Ishikawa (cell line): ENCODE measurements at regions not wholly inside any gene's neighbourhood (a gene's known extent, or its start where the extent isn't known, plus 50 kb on each side); places are given as distances from the start of the nearest gene placed in this dataset.

Experiments used
- EGR1 ChIP-seq: IDR thresholded peaks from 2 replicates; pipeline ENCODE4 v1.6.1; 2012
- EP300 ChIP-seq: IDR thresholded peaks from 2 replicates; pipeline ENCODE4 v1.6.1; 2012; ENCODE audit warnings: borderline replicate concordance
- MAX ChIP-seq: IDR thresholded peaks from 2 replicates; pipeline ENCODE4 v1.6.1; 2012
- RAD21 ChIP-seq: IDR thresholded peaks from 2 replicates; pipeline ENCODE4 v1.6.1; 2012; ENCODE audit warnings: low read depth
- TAF1 ChIP-seq: IDR thresholded peaks from 2 replicates; pipeline ENCODE4 v1.6.1; 2012; ENCODE audit warnings: low read depth, mild to moderate bottlenecking
- TEAD4 ChIP-seq: IDR thresholded peaks from 2 replicates; pipeline ENCODE4 v1.6.1; 2012
- YY1 ChIP-seq: IDR thresholded peaks from 2 replicates; pipeline ENCODE4 v1.6.1; 2012; ENCODE audit warnings: low read depth
- ZBTB7A ChIP-seq: IDR thresholded peaks from 2 replicates; pipeline ENCODE4 v1.6.1; 2012; ENCODE audit warnings: low read depth
- TF ChIP-seq, protein P1 (sequence below): IDR thresholded peaks from 2 replicates; pipeline ENCODE4 v1.6.1; 2012; ENCODE audit warnings: low read depth, mild to moderate bottlenecking

DNA sequence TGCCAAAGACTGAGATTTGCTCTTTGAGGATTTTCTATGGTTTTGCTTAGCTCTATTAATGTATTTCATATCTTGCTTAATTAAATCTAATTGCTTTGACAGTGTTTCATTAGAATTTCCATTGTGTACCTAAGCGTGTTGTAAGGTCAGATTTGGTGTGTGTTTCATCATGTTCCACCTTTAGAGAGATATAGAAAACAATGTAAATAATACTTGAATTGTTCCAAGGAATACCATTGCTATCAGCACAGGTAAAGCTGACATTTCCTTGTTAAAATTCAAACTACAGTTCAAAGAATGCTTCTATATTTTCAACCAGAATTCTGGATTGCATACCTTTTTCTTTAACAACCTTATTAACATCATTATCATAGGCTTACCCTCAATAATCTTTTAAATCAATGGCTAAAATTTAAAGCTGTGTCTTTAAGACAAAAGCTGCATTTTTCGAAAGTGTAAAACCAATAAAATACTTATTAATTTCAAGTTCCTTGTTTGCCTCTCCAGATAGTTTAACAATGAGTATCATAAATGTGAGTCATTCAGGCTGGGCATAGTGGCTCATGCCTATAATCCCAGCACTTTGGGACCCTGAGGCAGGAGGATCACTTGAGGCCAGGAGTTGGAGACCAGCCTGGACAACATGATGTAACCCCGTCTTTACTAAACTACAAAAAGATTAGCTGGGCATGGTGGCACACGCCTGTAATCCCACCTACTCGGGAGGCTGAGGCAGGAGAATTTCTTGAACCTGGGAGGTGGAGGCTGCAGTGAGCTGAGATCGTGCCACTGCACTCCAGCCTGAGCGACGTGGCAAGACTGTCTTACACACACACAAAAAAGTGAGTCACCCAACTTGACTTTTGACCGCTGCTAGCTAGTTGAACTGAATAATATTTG lies 188.0 kb upstream of the PKDCC start:
- TF ChIP-seq MAX (no peak), TEAD4 (no peak), EP300 (no peak), TAF1 (no peak), RAD21 (no peak), EGR1 (no peak), YY1 (no peak), ZBTB7A (no peak)
- TF ChIP-seq, protein P1, sequence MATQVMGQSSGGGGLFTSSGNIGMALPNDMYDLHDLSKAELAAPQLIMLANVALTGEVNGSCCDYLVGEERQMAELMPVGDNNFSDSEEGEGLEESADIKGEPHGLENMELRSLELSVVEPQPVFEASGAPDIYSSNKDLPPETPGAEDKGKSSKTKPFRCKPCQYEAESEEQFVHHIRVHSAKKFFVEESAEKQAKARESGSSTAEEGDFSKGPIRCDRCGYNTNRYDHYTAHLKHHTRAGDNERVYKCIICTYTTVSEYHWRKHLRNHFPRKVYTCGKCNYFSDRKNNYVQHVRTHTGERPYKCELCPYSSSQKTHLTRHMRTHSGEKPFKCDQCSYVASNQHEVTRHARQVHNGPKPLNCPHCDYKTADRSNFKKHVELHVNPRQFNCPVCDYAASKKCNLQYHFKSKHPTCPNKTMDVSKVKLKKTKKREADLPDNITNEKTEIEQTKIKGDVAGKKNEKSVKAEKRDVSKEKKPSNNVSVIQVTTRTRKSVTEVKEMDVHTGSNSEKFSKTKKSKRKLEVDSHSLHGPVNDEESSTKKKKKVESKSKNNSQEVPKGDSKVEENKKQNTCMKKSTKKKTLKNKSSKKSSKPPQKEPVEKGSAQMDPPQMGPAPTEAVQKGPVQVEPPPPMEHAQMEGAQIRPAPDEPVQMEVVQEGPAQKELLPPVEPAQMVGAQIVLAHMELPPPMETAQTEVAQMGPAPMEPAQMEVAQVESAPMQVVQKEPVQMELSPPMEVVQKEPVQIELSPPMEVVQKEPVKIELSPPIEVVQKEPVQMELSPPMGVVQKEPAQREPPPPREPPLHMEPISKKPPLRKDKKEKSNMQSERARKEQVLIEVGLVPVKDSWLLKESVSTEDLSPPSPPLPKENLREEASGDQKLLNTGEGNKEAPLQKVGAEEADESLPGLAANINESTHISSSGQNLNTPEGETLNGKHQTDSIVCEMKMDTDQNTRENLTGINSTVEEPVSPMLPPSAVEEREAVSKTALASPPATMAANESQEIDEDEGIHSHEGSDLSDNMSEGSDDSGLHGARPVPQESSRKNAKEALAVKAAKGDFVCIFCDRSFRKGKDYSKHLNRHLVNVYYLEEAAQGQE = no peak
